ENCODE measurements at regions not wholly inside any gene's neighbourhood (a gene's known extent, or its start where the extent isn't known, plus 50 kb on each side); places are given as distances from the start of the nearest gene placed in this dataset.
A peak's percentile ranks its signal among the peaks of the same experiment; 100 is the strongest.

- TF ChIP-seq TSHZ2 (CRISPR knock-in tag; IDR thresholded peaks at IDR 0.05) = no peak
- TF ChIP-seq ZNF8 (CRISPR knock-in tag; IDR thresholded peaks at IDR 0.05) = no peak
Measured at GRCh38 chr5:61953913-61954312, 352.1 kb upstream of the KIF2A start (continued).

- ATAC-seq = no peak
- TF ChIP-seq ISL1 (CRISPR knock-in tag; IDR thresholded peaks at IDR 0.05) = peak; percentile 71
- TF ChIP-seq CREB5 (CRISPR knock-in tag; IDR thresholded peaks at IDR 0.05; ENCODE audit: low read depth) = peak; percentile 40; the same call in 1 of the 2 replicates
- no peak for TF ChIP-seq GLIS3 (CRISPR knock-in tag; IDR thresholded peaks at IDR 0.05)
Measured at GRCh38 chr5:61964201-61964600, 341.8 kb upstream of the KIF2A start.

GRCh38 chr5:61965069-61965468 lies 340.9 kb upstream of the KIF2A start:
- TF ChIP-seq SNAI2 (CRISPR knock-in tag; IDR thresholded peaks at IDR 0.05) (no peak), CSRNP3 (CRISPR knock-in tag; IDR thresholded peaks at IDR 0.05) (no peak), PATZ1 (CRISPR knock-in tag; IDR thresholded peaks at IDR 0.05; ENCODE audit: borderline replicate concordance) (no peak), OSR1 (CRISPR knock-in tag; IDR thresholded peaks at IDR 0.05) (no peak), ARNTL (CRISPR knock-in tag; IDR thresholded peaks at IDR 0.05; ENCODE audit: borderline replicate concordance, low read depth) (no peak), ZFP3 (CRISPR knock-in tag; IDR thresholded peaks at IDR 0.05) (no peak), ZNF565 (CRISPR knock-in tag; conservative IDR thresholded peaks at IDR 0.05; ENCODE audit: low read depth) (no peak), ESRRG (CRISPR knock-in tag; IDR thresholded peaks at IDR 0.05) (no peak), PPARA (CRISPR knock-in tag; IDR thresholded peaks at IDR 0.05; ENCODE audit: borderline replicate concordance) (no peak), TCF4 (CRISPR knock-in tag; IDR thresholded peaks at IDR 0.05; ENCODE audit: borderline replicate concordance) (no peak), CREB5 (CRISPR knock-in tag; IDR thresholded peaks at IDR 0.05; ENCODE audit: low read depth) (no peak), ZC3H10 (CRISPR knock-in tag; IDR thresholded peaks at IDR 0.05) (no peak), TOX (CRISPR knock-in tag; IDR thresholded peaks at IDR 0.05; ENCODE audit: borderline replicate concordance) (no peak), POU6F1 (CRISPR knock-in tag; IDR thresholded peaks at IDR 0.05; ENCODE audit: borderline replicate concordance, low read depth) (no peak), ZNF8 (CRISPR knock-in tag; IDR thresholded peaks at IDR 0.05) (no peak), TSHZ2 (CRISPR knock-in tag; IDR thresholded peaks at IDR 0.05) (no peak), ISL1 (CRISPR knock-in tag; IDR thresholded peaks at IDR 0.05) (no peak)
- ATAC-seq = no peak
